ENCODE measurements at regions not wholly inside any gene's neighbourhood (a gene's known extent, or its start where the extent isn't known, plus 50 kb on each side); places are given as distances from the start of the nearest gene placed in this dataset.
A peak's percentile ranks its signal among the peaks of the same experiment; 100 is the strongest.

GRCh38 chr6:138692978-138693909, 80.3 kb upstream of the CCDC28A start:
- TF ChIP-seq POLR2A (IDR thresholded peaks at IDR 0.05), result peak in 1 of 2 donors; percentile 11
- TF ChIP-seq CTCF (IDR thresholded peaks at IDR 0.05 in 4 of 5, conservative IDR thresholded peaks at IDR 0.05 in 1 of 5), result no peak
